ENCODE measurements at regions not wholly inside any gene's neighbourhood (a gene's known extent, or its start where the extent isn't known, plus 50 kb on each side); places are given as distances from the start of the nearest gene placed in this dataset.

DNA sequence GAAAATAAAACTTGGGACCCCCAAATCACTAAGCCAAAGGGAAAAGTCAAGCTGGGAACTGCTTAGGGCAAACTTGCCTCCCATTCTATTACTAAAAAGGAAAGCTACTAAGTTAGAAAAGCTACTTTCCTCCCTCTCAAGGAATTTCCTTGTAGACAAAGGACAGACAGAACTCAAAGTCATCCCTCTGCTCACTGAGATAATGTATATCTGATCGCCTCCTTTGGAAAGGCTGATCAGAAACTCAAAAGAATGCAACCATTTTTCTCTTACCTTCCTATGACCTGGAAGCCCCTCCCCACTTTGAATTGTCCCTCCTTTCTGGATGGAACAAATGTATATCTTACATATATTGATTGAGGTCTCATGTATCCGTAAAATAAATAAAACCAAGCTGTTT lies 190.5 kb upstream of the DCN start:
- DNase-seq, result no peak

DNA sequence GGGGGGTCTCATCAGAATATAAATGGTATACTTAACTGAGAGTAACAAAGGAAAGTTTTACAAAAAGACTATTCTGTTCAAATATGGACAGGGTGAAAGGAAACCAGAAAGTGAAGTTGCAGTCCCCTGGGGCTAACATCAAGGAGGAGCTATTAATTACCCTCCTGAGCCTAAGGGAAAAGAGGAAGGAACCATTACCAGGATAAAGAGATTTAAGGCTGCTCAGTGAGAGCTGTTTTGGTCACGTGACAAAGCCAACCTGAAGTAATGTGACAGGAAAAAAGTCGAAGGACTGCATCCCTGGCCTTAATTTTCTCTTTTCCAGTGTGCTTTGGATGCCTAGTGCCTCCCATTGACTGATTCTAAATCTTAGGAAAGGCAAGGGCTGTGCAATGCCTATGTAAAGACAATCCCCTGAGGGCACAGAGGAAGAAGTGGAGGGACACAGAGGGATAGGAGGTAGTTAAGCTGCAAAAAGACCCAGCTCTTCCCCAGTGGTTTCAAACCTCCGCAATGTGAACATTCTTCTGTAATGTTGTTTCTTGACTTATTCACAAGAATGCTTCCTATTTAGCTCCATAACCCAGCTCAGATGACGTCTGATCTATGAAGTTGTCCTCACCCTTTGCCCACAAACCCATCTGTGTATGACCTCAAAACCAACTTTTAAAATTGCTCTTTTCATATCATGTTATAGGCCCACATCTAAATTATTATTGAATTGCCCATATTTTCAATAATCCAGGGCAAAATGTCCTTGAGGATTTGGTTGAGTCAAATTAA lies 187.7 kb upstream of the DCN start:
- no peak for DNase-seq

DNA sequence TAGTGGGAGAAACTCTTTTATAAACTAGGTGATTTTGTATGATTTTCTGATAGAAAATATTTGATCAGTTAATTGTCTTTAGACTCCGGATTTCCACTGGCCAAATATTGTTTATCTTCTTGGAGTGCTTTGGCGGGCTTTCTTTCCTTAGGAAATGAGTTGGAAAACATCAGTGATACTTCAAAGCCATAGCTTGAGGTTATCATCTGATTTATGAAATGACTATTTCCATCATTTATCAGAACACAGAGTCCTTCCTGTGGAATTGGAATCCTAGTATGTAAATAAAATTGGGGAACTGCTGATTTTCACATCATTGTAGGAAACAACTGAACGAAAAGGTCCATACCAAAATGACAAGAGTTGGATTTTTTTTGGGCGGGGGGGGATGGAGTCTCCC lies 186.0 kb upstream of the DCN start:
- no peak for DNase-seq

DNA sequence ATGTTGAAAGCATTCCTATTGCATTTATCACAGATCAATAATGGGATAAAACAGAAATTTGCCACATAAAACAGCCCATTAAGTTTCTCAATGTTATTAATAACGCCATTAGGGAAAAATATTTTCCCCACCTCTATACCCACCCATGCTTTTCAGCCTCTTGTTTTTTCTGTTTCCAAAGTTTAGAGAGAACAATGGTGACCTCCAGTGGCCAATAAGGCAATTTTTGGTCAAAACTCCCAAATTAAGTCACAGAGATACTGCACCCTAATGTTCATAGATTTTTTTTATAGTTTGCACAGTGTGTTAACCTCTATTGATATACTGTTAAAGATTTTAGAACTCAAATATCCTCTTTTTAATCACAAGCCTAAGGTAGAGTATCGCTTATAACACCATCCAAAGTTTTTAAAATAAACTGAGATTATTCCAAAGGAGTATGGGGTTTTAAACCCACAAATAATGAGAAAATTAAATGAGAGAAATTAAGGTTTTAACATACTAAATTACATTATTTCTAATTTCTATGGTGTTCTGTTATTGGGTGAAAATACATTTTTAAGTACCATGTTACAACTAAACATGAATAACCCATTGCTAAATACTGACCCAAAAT lies 184.7 kb upstream of the DCN start:
- DNase-seq, result no peak

- DNase-seq, result no peak
Measured at GRCh38 chr12:91364471-91365184, 182.0 kb upstream of the DCN start.

DNA sequence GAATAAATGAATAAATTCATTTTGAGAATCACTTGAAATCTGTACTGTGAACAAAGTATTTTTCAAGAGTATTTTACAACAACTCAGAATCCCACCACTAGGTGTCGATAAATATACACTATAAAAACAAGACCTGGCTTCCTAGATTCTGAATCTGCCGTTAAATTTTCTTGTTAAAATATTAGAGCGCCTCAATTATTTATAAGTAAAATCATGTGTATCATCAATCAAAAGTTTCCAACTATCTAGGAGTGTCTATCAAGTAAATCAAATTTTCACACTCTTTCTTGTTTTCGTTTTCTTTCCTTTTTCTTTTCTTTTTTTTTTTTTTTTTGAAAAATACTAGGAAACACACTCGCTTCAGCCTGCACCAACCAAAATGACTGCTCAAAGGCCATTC lies 179.2 kb upstream of the DCN start:
- no peak for DNase-seq

DNA sequence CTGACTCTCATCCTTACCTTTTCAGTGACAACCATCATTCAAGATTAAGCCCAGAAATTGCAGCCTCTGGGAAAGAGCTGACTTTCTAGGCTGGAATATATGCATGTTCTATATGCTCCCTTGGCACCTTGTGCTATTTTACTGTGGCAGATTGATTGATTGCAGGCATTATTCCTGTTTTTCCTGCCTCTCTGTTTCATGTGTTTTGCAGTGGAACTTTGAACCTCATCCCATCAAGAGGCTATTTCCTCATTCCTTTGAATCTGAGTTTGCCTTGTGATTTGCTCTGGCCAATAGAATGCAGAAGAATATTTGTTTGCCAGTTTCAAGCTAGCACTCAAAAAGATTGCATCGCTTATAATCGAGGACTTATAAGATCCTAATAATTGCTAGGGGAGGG lies 174.8 kb upstream of the DCN start:
- DNase-seq, result no peak

DNA sequence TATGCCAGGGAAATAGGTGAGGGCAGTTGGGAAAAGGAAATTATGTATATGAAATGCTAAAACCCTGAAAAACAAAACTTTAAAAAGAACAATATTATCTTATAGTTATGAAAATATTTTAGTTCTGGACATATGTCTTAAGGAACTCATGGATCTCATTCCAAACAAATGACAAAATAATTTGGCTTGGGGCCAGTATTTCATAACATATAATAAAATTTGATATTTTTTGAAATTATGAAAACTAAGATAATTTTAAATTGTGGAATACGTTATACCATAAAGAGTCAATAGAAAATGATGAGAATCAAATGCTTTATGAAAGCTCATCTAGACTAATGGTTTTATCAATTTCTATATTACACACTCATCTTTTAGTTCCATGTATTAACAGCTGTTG lies 173.8 kb upstream of the DCN start:
- DNase-seq, result no peak

GRCh38 chr12:91355150-91356006 lies 172.8 kb upstream of the DCN start:
- DNase-seq, result peak; percentile 36

DNA sequence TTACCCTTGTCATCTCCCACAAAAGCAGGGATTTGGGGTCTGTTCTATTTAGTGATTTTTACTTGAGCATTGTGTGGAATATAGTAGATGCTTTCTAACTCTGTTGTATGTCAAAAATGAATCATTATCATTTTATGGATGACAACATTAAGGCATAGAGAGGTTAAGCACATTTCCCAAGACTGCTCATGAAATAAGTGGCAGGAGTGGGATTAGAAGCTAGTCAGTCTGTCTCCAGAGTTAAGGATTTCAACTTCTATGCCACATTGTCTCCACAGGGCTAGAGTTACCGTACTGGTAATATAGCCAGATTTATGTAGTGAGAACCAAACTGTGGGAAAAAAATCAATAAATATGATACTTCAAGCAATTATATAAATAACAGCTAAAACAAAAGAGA lies 170.6 kb upstream of the DCN start:
- no peak for DNase-seq

GRCh38 chr12:91349476-91349875 lies 166.9 kb upstream of the DCN start:
- no peak for DNase-seq

GRCh38 chr12:91347481-91348214 lies 165.0 kb upstream of the DCN start:
- DNase-seq, result no peak

- no peak for DNase-seq
Measured at GRCh38 chr12:91346827-91347226, 164.2 kb upstream of the DCN start.

DNA sequence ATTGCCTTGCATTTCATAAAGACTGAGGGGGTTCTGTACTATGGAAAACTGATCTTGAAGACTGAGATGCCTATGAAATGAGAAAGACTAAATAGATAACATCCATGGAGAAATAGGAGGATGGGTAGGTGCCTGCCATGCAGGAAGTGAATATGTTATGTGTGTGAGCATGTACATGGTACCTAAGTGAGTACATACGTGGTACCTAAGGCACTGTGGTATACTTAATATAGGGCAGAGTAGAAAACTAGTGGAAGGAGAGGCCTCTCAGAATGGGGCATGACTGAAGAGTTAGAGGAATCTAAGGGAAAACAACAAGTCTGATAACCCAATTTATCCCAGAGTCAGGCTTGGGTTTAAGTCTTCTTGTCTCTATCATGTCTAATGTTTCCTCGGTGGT lies 161.8 kb upstream of the DCN start:
- DNase-seq, result no peak

GRCh38 chr12:91343010-91343409 lies 160.4 kb upstream of the DCN start:
- DNase-seq, result no peak

DNA sequence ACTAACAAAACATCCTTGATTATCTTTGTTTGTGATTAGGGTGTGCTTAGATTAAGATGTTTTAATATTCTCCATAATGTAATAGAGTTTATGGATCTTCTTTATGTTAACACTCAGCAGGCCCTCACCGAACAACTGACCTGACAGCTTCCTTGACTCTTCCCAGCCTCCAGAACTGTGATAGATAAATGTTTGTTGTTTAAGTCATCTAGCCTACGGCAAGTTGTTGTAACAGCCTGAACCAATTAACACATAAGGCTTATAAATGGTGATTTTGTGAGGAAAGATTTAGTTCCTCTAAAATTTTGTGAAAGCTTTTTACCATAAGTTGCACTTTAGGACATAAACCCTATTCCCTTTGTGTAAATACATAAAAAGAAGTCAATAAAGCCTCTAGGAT lies 156.5 kb upstream of the DCN start:
- no peak for DNase-seq

- DNase-seq, result no peak
Measured at GRCh38 chr12:91335699-91336098, 153.1 kb upstream of the DCN start.

DNA sequence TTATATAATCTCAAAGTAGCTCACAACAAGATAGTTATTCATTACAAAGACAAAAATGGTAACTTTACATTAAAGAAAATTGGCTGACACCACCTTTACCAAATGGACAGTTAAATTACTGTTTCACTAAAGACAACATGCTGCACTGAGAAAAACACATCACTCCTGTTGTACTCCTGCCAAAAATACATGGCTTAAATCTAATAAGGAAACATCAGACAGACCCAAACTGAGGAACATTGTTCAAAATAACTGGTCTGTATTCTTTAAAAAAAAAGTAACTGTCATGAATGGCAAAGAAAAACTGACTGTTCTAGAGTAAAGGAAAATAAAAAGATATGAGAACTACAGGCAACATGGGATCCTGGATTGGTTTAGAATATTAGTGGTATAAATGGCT lies 151.3 kb upstream of the DCN start:
- DNase-seq, result no peak

GRCh38 chr12:91332302-91332701 lies 149.7 kb upstream of the DCN start:
- DNase-seq, result no peak

DNA sequence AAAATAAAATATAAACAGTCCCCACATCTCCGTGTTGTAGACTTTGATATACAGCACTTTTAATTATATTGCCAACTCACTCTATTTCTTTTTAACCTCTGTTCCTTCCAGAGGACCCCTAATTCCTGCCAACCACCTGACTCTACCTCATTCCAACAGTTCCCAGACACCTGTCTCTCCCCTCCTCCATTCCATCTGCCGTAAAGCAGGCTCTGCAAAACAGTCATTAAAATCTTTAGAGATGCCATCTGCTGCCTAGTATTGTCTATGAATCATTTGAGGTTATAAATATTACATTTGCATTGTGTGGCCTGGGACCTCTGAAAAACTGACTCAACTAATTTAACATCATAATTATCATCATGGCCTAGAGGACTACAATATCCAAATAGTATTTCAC lies 148.8 kb upstream of the DCN start:
- DNase-seq, result no peak

DNA sequence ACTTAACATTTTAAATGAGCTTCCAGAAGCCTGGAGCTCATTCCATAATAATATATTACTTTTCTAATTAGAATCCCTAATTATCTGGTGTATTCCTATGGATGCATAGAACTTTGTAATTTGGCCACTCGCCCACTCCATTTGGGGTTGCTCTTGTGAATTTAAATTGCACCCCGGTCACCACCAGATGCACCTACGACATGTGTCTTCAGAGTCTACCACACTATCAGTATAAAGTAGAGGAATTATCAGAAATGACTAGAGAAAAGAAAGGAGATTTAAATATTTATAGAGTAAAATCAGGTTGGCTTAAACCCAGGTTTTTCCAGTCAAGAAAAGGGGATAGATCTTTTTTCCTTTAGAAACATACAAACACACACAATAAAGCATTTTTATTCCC lies 145.8 kb upstream of the DCN start:
- DNase-seq, result no peak

GRCh38 chr12:91327889-91328288 lies 145.3 kb upstream of the DCN start:
- DNase-seq, result no peak

- no peak for DNase-seq
Measured at GRCh38 chr12:91327131-91327530, 144.5 kb upstream of the DCN start.
